OCI-LY3 (cell line): ENCODE measurements at regions not wholly inside any gene's neighbourhood (a gene's known extent, or its start where the extent isn't known, plus 50 kb on each side); places are given as distances from the start of the nearest gene placed in this dataset.

Experiments
- EZH2phosphoT487 ChIP-seq: fragments of 200-600 bp; shearing (Covaris generic); IDR thresholded peaks from 2 replicates; pipeline ENCODE4 v1.6.1; 2018; ENCODE audit warnings: antibody characterized with exemption, mixed run types, low read depth
- TF ChIP-seq, protein P1 (sequence below): fragments of 200-600, 300-600 bp; sonication (generic); IDR thresholded peaks from 2 replicates; pipeline ENCODE4 v1.5.1; 2014; ENCODE audit warnings: antibody characterized with exemption, low read length, low read depth

GRCh38 chr18:79622004-79622403, 57.6 kb upstream of the CTDP1 start:
- TF ChIP-seq, protein P1, sequence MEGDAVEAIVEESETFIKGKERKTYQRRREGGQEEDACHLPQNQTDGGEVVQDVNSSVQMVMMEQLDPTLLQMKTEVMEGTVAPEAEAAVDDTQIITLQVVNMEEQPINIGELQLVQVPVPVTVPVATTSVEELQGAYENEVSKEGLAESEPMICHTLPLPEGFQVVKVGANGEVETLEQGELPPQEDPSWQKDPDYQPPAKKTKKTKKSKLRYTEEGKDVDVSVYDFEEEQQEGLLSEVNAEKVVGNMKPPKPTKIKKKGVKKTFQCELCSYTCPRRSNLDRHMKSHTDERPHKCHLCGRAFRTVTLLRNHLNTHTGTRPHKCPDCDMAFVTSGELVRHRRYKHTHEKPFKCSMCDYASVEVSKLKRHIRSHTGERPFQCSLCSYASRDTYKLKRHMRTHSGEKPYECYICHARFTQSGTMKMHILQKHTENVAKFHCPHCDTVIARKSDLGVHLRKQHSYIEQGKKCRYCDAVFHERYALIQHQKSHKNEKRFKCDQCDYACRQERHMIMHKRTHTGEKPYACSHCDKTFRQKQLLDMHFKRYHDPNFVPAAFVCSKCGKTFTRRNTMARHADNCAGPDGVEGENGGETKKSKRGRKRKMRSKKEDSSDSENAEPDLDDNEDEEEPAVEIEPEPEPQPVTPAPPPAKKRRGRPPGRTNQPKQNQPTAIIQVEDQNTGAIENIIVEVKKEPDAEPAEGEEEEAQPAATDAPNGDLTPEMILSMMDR: no peak
- TF ChIP-seq EZH2phosphoT487: no peak
